ENCODE measurements at regions not wholly inside any gene's neighbourhood (a gene's known extent, or its start where the extent isn't known, plus 50 kb on each side); places are given as distances from the start of the nearest gene placed in this dataset.

- no peak for TF ChIP-seq JUND (IDR thresholded peaks at IDR 0.05; ENCODE audit: low read depth)
- DNase-seq (ENCODE audit: low read depth in 1 of 2, low spot score in 1 of 2), result no peak
- in situ Hi-C loops (cut with HindIII; ENCODE audit: low pct_unique_long_range_greater_than_20kb, low sequenced_read_pairs), result no loop called here
These were observed 117.9 kb upstream of the GSE1 start for GRCh38 chr16:85495259-85495658.

GRCh38 chr16:85495823-85496538 lies 117.1 kb upstream of the GSE1 start:
- in situ Hi-C loops (cut with HindIII; ENCODE audit: low pct_unique_long_range_greater_than_20kb, low sequenced_read_pairs), result no loop called here
- TF ChIP-seq JUND (IDR thresholded peaks at IDR 0.05; ENCODE audit: low read depth), result no peak
- DNase-seq (ENCODE audit: low read depth in 1 of 2, low spot score in 1 of 2), result no peak

- TF ChIP-seq JUND (IDR thresholded peaks at IDR 0.05; ENCODE audit: low read depth), result no peak
- in situ Hi-C loops (cut with HindIII; ENCODE audit: low pct_unique_long_range_greater_than_20kb, low sequenced_read_pairs), result no loop called here
- no peak for DNase-seq (ENCODE audit: low read depth in 1 of 2, low spot score in 1 of 2)
These were observed 115.4 kb upstream of the GSE1 start for GRCh38 chr16:85497622-85498314.

GRCh38 chr16:85498607-85499006 lies 114.5 kb upstream of the GSE1 start:
- in situ Hi-C loops (cut with HindIII; ENCODE audit: low pct_unique_long_range_greater_than_20kb, low sequenced_read_pairs), result no loop called here
- TF ChIP-seq JUND (IDR thresholded peaks at IDR 0.05; ENCODE audit: low read depth), result no peak
- peak in 1 of 2 experiments; percentile 49 for DNase-seq (ENCODE audit: low read depth in 1 of 2, low spot score in 1 of 2)

- no peak for TF ChIP-seq JUND (IDR thresholded peaks at IDR 0.05; ENCODE audit: low read depth)
- no peak for DNase-seq (ENCODE audit: low read depth in 1 of 2, low spot score in 1 of 2)
These were observed 112.9 kb upstream of the GSE1 start for GRCh38 chr16:85500220-85500619.

GRCh38 chr16:85501900-85502299 lies 111.2 kb upstream of the GSE1 start:
- DNase-seq (ENCODE audit: low read depth in 1 of 2, low spot score in 1 of 2), result no peak
- TF ChIP-seq JUND (IDR thresholded peaks at IDR 0.05; ENCODE audit: low read depth), result no peak
- in situ Hi-C loops (cut with HindIII; ENCODE audit: low pct_unique_long_range_greater_than_20kb, low sequenced_read_pairs), result no loop called here

More at GRCh38 chr16:85500220-85500619, 112.9 kb upstream of the GSE1 start:
- in situ Hi-C loops (cut with HindIII; ENCODE audit: low pct_unique_long_range_greater_than_20kb, low sequenced_read_pairs), result no loop called here

- in situ Hi-C loops (cut with HindIII; ENCODE audit: low pct_unique_long_range_greater_than_20kb, low sequenced_read_pairs), result no loop called here
- DNase-seq (ENCODE audit: low read depth in 1 of 2, low spot score in 1 of 2), result no peak
- no peak for TF ChIP-seq JUND (IDR thresholded peaks at IDR 0.05; ENCODE audit: low read depth)
These were observed 110.8 kb upstream of the GSE1 start for GRCh38 chr16:85502357-85502756.

GRCh38 chr16:85503679-85504231 lies 109.4 kb upstream of the GSE1 start:
- in situ Hi-C loops (cut with HindIII; ENCODE audit: low pct_unique_long_range_greater_than_20kb, low sequenced_read_pairs), result no loop called here
- TF ChIP-seq JUND (IDR thresholded peaks at IDR 0.05; ENCODE audit: low read depth), result no peak
- no peak for DNase-seq (ENCODE audit: low read depth in 1 of 2, low spot score in 1 of 2)

GRCh38 chr16:85504242-85504641 lies 108.9 kb upstream of the GSE1 start:
- no peak for TF ChIP-seq JUND (IDR thresholded peaks at IDR 0.05; ENCODE audit: low read depth)
- in situ Hi-C loops (cut with HindIII; ENCODE audit: low pct_unique_long_range_greater_than_20kb, low sequenced_read_pairs), result no loop called here
- DNase-seq (ENCODE audit: low read depth in 1 of 2, low spot score in 1 of 2), result no peak

- TF ChIP-seq JUND (IDR thresholded peaks at IDR 0.05; ENCODE audit: low read depth), result no peak
- no peak for DNase-seq (ENCODE audit: low read depth in 1 of 2, low spot score in 1 of 2)
- in situ Hi-C loops (cut with HindIII; ENCODE audit: low pct_unique_long_range_greater_than_20kb, low sequenced_read_pairs), result no loop called here
These were observed 107.1 kb upstream of the GSE1 start for GRCh38 chr16:85505794-85506634.

GRCh38 chr16:85506635-85506911 lies 106.5 kb upstream of the GSE1 start:
- in situ Hi-C loops (cut with HindIII; ENCODE audit: low pct_unique_long_range_greater_than_20kb, low sequenced_read_pairs), result no loop called here
- TF ChIP-seq JUND (IDR thresholded peaks at IDR 0.05; ENCODE audit: low read depth), result no peak
- DNase-seq (ENCODE audit: low read depth in 1 of 2, low spot score in 1 of 2), result no peak

- peak in 1 of 2 experiments; percentile 44 for DNase-seq (ENCODE audit: low read depth in 1 of 2, low spot score in 1 of 2)
- no peak for TF ChIP-seq JUND (IDR thresholded peaks at IDR 0.05; ENCODE audit: low read depth)
- in situ Hi-C loops (cut with HindIII; ENCODE audit: low pct_unique_long_range_greater_than_20kb, low sequenced_read_pairs), result no loop called here
These were observed 105.8 kb upstream of the GSE1 start for GRCh38 chr16:85507342-85507741.

- no peak for DNase-seq (ENCODE audit: low read depth in 1 of 2, low spot score in 1 of 2)
- in situ Hi-C loops (cut with HindIII; ENCODE audit: low pct_unique_long_range_greater_than_20kb, low sequenced_read_pairs), result no loop called here
- TF ChIP-seq JUND (IDR thresholded peaks at IDR 0.05; ENCODE audit: low read depth), result no peak
These were observed 104.7 kb upstream of the GSE1 start for GRCh38 chr16:85508388-85508787.

Data from T47D (cell line).